OCI-LY7 (cell line): ENCODE measurements at regions not wholly inside any gene's neighbourhood (a gene's known extent, or its start where the extent isn't known, plus 50 kb on each side); places are given as distances from the start of the nearest gene placed in this dataset.
"Not testable (repeated sequence)": the region's sequence is repeated elsewhere in the genome, so short reads cannot be mapped to it uniquely, and the experiment has no call there.

Experiments used
- BruUV-seq: library from RNA; stranded (reverse); fragments of 400-500 nt; replicated peaks from 2 replicates; lab custom pipeline; 2021; lab: Mats Ljungman, UMichigan
- CTCF ChIA-PET: fragments of 300-600 bp; sonication (Branson Sonifier 250); formaldehyde crosslinking; loops from one replicate; lab custom pipeline; 2022; ENCODE audit warnings: antibody characterized with exemption; ENCODE audit not compliant: unreplicated experiment; lab: Charles Lee
- POLR2A ChIA-PET: fragments of 300-600 bp; sonication (Branson Sonifier 250); formaldehyde crosslinking; loops from one replicate; lab custom pipeline; 2022; ENCODE audit warnings: antibody characterized with exemption; lab: Charles Lee
- DNase-seq: peaks from one replicate; pipeline ENCODE4 v3.0.0-alpha.2; 2015; ENCODE audit warnings: low spot score
- H2AFZ ChIP-seq: fragments of 200-600 bp; sonication (generic), shearing (Covaris generic); 2 replicates; pipeline ENCODE4 v1.6.1; 2014; ENCODE audit warnings: mild to moderate bottlenecking, antibody characterized with exemption, low read length, moderate library complexity
- H3K27ac ChIP-seq: fragments of 200-600 bp; sonication (generic); 2 replicates; pipeline ENCODE4 v1.5.1; 2014; ENCODE audit warnings: mixed run types, low read depth, mild to moderate bottlenecking, moderate library complexity, low read length, inconsistent platforms; ENCODE audit not compliant: poor library complexity, severe bottlenecking
- H3K36me3 ChIP-seq: fragments of 200-600 bp; sonication (generic); 2 replicates; pipeline ENCODE4 v1.6.1; 2014; ENCODE audit warnings: mild to moderate bottlenecking, antibody characterized with exemption, low read length, moderate library complexity, mixed read lengths; ENCODE audit not compliant: insufficient read depth
- H3K4me1 ChIP-seq: fragments of 200-600 bp; sonication (generic); 2 replicates; pipeline ENCODE4 v1.5.1; 2014; ENCODE audit warnings: mild to moderate bottlenecking, low read length; ENCODE audit not compliant: insufficient read depth, poor library complexity, severe bottlenecking
- H3K4me2 ChIP-seq: fragments of 200-600 bp; sonication (generic); 2 replicates; pipeline ENCODE4 v1.6.1; 2014; ENCODE audit warnings: mild to moderate bottlenecking, low read length
- H3K4me3 ChIP-seq: fragments of 200-600 bp; sonication (generic); 2 replicates; pipeline ENCODE4 v1.5.1; 2014; ENCODE audit warnings: mild to moderate bottlenecking, low read depth, low read length; ENCODE audit not compliant: poor library complexity, severe bottlenecking
- H3K79me2 ChIP-seq: fragments of 200-600 bp; sonication (generic); 2 replicates; pipeline ENCODE4 v1.6.1; 2016; ENCODE audit warnings: low read depth, mild to moderate bottlenecking, low read length, moderate library complexity, mixed read lengths; ENCODE audit not compliant: insufficient read depth
- H3K9me2 ChIP-seq: fragments of 200-600 bp; sonication (generic); 2 replicates; pipeline ENCODE4 v1.6.1; 2016; ENCODE audit warnings: mild to moderate bottlenecking, low read length, mixed read lengths; ENCODE audit not compliant: insufficient read depth
- H3K9me3 ChIP-seq: fragments of 200-600 bp; sonication (generic); 2 replicates; pipeline ENCODE4 v1.6.1; 2014; ENCODE audit warnings: mild to moderate bottlenecking, mixed run types, low read length, mixed read lengths
- H4K20me1 ChIP-seq: fragments of 200-600 bp; sonication (generic); 2 replicates; pipeline ENCODE4 v1.6.1; 2014; ENCODE audit warnings: mild to moderate bottlenecking, antibody characterized with exemption, low read length, moderate library complexity, mixed read lengths; ENCODE audit not compliant: insufficient read depth
- intact Hi-C: fragments of 100-400 bp; cut with micrococcal nuclease; formaldehyde crosslinking; loops from one replicate; pipeline ENCODE4 v1.10.0; 2022; ENCODE audit not compliant: unreplicated experiment

- BruUV-seq, H3K36me3 ChIP-seq, H3K9me2 ChIP-seq, H2AFZ ChIP-seq, CTCF ChIA-PET, H3K27ac ChIP-seq, H4K20me1 ChIP-seq, intact Hi-C loops, H3K9me3 ChIP-seq, H3K79me2 ChIP-seq, H3K4me2 ChIP-seq, DNase-seq, POLR2A ChIA-PET, H3K4me1 ChIP-seq, H3K4me3 ChIP-seq: not testable (repeated sequence)
Measured at GRCh38 chr22:10526079-10526478, 5001.9 kb upstream of the OR11H1 start.

- H3K4me1 ChIP-seq, H3K79me2 ChIP-seq, H3K27ac ChIP-seq, H3K4me2 ChIP-seq, POLR2A ChIA-PET, H4K20me1 ChIP-seq, H3K4me3 ChIP-seq, BruUV-seq, H2AFZ ChIP-seq, DNase-seq, CTCF ChIA-PET, H3K9me2 ChIP-seq, intact Hi-C loops, H3K36me3 ChIP-seq, H3K9me3 ChIP-seq: not testable (repeated sequence)
Measured at GRCh38 chr22:10531141-10531540, 4996.9 kb upstream of the OR11H1 start.

- POLR2A ChIA-PET, H3K9me3 ChIP-seq, H2AFZ ChIP-seq, H3K4me3 ChIP-seq, intact Hi-C loops, H3K4me2 ChIP-seq, DNase-seq, H3K9me2 ChIP-seq, CTCF ChIA-PET, BruUV-seq, H3K79me2 ChIP-seq, H4K20me1 ChIP-seq, H3K27ac ChIP-seq, H3K36me3 ChIP-seq, H3K4me1 ChIP-seq: not testable (repeated sequence)
Measured at GRCh38 chr22:10572531-10572930, 4955.5 kb upstream of the OR11H1 start.

GRCh38 chr22:10601071-10601470, 4926.9 kb upstream of the OR11H1 start:
- H3K36me3 ChIP-seq, intact Hi-C loops, H3K4me3 ChIP-seq, H3K79me2 ChIP-seq, H2AFZ ChIP-seq, POLR2A ChIA-PET, H3K4me2 ChIP-seq, BruUV-seq, H3K4me1 ChIP-seq, H3K9me3 ChIP-seq, DNase-seq, CTCF ChIA-PET, H3K27ac ChIP-seq, H4K20me1 ChIP-seq, H3K9me2 ChIP-seq: not testable (repeated sequence)

- H3K4me2 ChIP-seq, CTCF ChIA-PET, H4K20me1 ChIP-seq, POLR2A ChIA-PET, BruUV-seq, H3K79me2 ChIP-seq, H3K4me1 ChIP-seq, H3K9me2 ChIP-seq, intact Hi-C loops, DNase-seq, H3K4me3 ChIP-seq, H3K9me3 ChIP-seq, H3K36me3 ChIP-seq, H3K27ac ChIP-seq, H2AFZ ChIP-seq: not testable (repeated sequence)
Measured at GRCh38 chr22:10631961-10632360, 4896.0 kb upstream of the OR11H1 start.

GRCh38 chr22:10635341-10635740, 4892.7 kb upstream of the OR11H1 start:
- not testable (repeated sequence) for H3K79me2 ChIP-seq

GRCh38 chr22:10662818-10663217, 4865.2 kb upstream of the OR11H1 start:
- POLR2A ChIA-PET, H4K20me1 ChIP-seq, H3K27ac ChIP-seq, H3K79me2 ChIP-seq, H3K4me2 ChIP-seq, H3K4me3 ChIP-seq, DNase-seq, CTCF ChIA-PET, H3K9me2 ChIP-seq, H3K9me3 ChIP-seq, BruUV-seq, intact Hi-C loops, H2AFZ ChIP-seq, H3K36me3 ChIP-seq, H3K4me1 ChIP-seq: not testable (repeated sequence)

More at GRCh38 chr22:10635341-10635740, 4892.7 kb upstream of the OR11H1 start:
- H3K9me2 ChIP-seq, H3K9me3 ChIP-seq, H4K20me1 ChIP-seq, H3K27ac ChIP-seq, H3K4me1 ChIP-seq, CTCF ChIA-PET, DNase-seq, H3K4me3 ChIP-seq, H2AFZ ChIP-seq, POLR2A ChIA-PET, H3K36me3 ChIP-seq, intact Hi-C loops, H3K4me2 ChIP-seq, BruUV-seq: not testable (repeated sequence)
